Activated B cell treated with CpG ODN at 0.5 μM for 24 hours (primary cell): ENCODE measurements at regions not wholly inside any gene's neighbourhood (a gene's known extent, or its start where the extent isn't known, plus 50 kb on each side); places are given as distances from the start of the nearest gene placed in this dataset.

ENCODE experiments used
- ATAC-seq: fragments of 200-7000 bp; cut with Tn5 transposase; one replicate; pipeline ENCODE4 v1.10.0; 2021; ENCODE audit warnings: low read depth, mild to moderate bottlenecking, moderate library complexity
- CTCF ChIA-PET: fragments of 350-600 bp; sonication (Branson Sonifier 250); formaldehyde crosslinking; loops from one replicate; lab custom pipeline; 2021; ENCODE audit warnings: antibody characterized with exemption; lab: Charles Lee
- POLR2A ChIA-PET: fragments of 350-600 bp; sonication (Branson Sonifier 250); formaldehyde crosslinking; loops from one replicate; lab custom pipeline; 2021; ENCODE audit warnings: antibody characterized with exemption; lab: Charles Lee
- DNase-seq: peaks from one replicate; pipeline ENCODE4 v3.0.0; 2022
- H3K27ac Mint-ChIP-seq: one replicate; pipeline ENCODE4 v1.8.0; 2020; ENCODE audit warnings: mixed read lengths
- H3K27me3 Mint-ChIP-seq: one replicate; pipeline ENCODE4 v1.8.0; 2021; ENCODE audit warnings: mixed read lengths
- H3K36me3 Mint-ChIP-seq: one replicate; pipeline ENCODE4 v1.8.0; 2021; ENCODE audit warnings: low read depth, mixed read lengths
- H3K4me1 Mint-ChIP-seq: one replicate; pipeline ENCODE4 v1.8.0; 2021; ENCODE audit warnings: mixed read lengths
- H3K4me3 Mint-ChIP-seq: one replicate; pipeline ENCODE4 v1.8.0; 2020; ENCODE audit warnings: mild to moderate bottlenecking, mixed read lengths
- H3K9me3 Mint-ChIP-seq: one replicate; pipeline ENCODE4 v1.8.0; 2020; ENCODE audit warnings: mixed read lengths
- CTCF ChIP-seq: fragments of 200-600 bp; IDR thresholded peaks from one replicate; pipeline ENCODE4 v1.8.0; 2022; ENCODE audit warnings: antibody characterized with exemption, mild to moderate bottlenecking
- intact Hi-C: fragments of 100-400 bp; cut with micrococcal nuclease; formaldehyde crosslinking; loops from one replicate; pipeline ENCODE4 v1.15.1; 2024

- intact Hi-C loops, result loop anchor here (2.0 kb wide), 1 partner anchor 17 kb away; no protein-coding TSS in a partner anchor
- Mint-ChIP-seq H3K9me3 (peaks cover 4% of the 10 kb centered on the region), H3K27me3 (no peaks in the 10 kb centered on the region), H3K36me3 (peaks cover 7% of the 10 kb centered on the region), H3K4me3 (no peak overlapping the region), H3K4me1 (peaks cover 66% of the 10 kb centered on the region), H3K27ac (no peak overlapping the region)
- DNase-seq, result no peak
- no peak for TF ChIP-seq CTCF
- no peak for ATAC-seq
- CTCF ChIA-PET, result no interaction called here
- POLR2A ChIA-PET, result no interaction called here
Observed at GRCh38 chr12:92357584-92358261, 212.1 kb upstream of the BTG1 start.

- no peak for DNase-seq
- ChIA-PET POLR2A (interaction anchor here (0.6 to 1.7 kb wide), 3 partner anchors 8 to 213 kb away, joined by 3 to 6 read pairs (median 6); partner anchors contain the start of gene BTG1), CTCF (interaction anchor here (0.9 kb wide), 1 partner anchor 219 kb away, joined by 3 read pairs; no protein-coding TSS in a partner anchor)
- no peak for TF ChIP-seq CTCF
- Mint-ChIP-seq H3K4me1 (peaks cover 54% of the 10 kb centered on the region), H3K27me3 (no peaks in the 10 kb centered on the region), H3K4me3 (no peak overlapping the region), H3K36me3 (peaks cover 7% of the 10 kb centered on the region), H3K9me3 (peaks cover 4% of the 10 kb centered on the region), H3K27ac (peak overlapping the region; percentile 37)
- intact Hi-C loops, result loop anchor here (2.0 kb wide), 1 partner anchor 16 kb away; no protein-coding TSS in a partner anchor
- ATAC-seq, result peak; percentile 34
Observed at GRCh38 chr12:92356425-92356824, 210.8 kb upstream of the BTG1 start.

DNA sequence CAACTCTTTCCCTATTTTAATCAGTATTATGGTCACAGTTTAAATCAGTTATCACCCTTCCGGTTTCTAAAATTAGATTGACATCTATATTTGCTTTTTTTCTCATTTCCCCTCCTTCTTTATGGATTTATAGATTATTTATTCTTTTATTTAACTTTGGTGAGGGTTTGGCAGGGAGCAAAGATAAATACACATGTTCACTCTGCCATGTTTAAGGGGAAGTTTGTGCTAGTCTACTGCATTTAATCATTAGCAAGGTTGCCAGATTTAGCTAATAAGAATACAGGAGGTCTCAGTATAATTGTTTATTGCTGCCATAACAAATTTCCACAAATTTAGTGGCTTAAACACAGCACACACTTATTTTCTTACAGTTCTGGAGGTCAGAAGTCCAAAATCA lies 204.0 kb upstream of the BTG1 start:
- ATAC-seq, result no peak
- ChIA-PET POLR2A (interaction anchor here (1.2 to 2.0 kb wide), 2 partner anchors 14 to 204 kb away, joined by 4 to 11 read pairs; partner anchors contain the start of gene BTG1), CTCF (no interaction called here)
- no peak for TF ChIP-seq CTCF
- Mint-ChIP-seq H3K27ac (no peak overlapping the region), H3K4me3 (no peak overlapping the region), H3K4me1 (peaks cover 5% of the 10 kb centered on the region), H3K27me3 (no peaks in the 10 kb centered on the region), H3K9me3 (peaks cover 3% of the 10 kb centered on the region), H3K36me3 (no peaks in the 10 kb centered on the region)
- no peak for DNase-seq
- intact Hi-C loops, result no loop called here

GRCh38 chr12:92342574-92342973 lies 196.9 kb upstream of the BTG1 start:
- ChIA-PET POLR2A (interaction anchor here (0.6 to 3.4 kb wide), 6 partner anchors 8 to 254 kb away, joined by 3 to 20 read pairs (median 3); partner anchors contain the start of gene BTG1), CTCF (no interaction called here)
- Mint-ChIP-seq H3K27me3 (no peaks in the 10 kb centered on the region), H3K36me3 (no peaks in the 10 kb centered on the region), H3K9me3 (peaks cover 3% of the 10 kb centered on the region), H3K4me3 (no peak overlapping the region), H3K27ac (no peak overlapping the region), H3K4me1 (peaks cover 41% of the 10 kb centered on the region)
- ATAC-seq (no peak), DNase-seq (no peak)
- intact Hi-C loops, result no loop called here
- TF ChIP-seq CTCF, result no peak

DNA sequence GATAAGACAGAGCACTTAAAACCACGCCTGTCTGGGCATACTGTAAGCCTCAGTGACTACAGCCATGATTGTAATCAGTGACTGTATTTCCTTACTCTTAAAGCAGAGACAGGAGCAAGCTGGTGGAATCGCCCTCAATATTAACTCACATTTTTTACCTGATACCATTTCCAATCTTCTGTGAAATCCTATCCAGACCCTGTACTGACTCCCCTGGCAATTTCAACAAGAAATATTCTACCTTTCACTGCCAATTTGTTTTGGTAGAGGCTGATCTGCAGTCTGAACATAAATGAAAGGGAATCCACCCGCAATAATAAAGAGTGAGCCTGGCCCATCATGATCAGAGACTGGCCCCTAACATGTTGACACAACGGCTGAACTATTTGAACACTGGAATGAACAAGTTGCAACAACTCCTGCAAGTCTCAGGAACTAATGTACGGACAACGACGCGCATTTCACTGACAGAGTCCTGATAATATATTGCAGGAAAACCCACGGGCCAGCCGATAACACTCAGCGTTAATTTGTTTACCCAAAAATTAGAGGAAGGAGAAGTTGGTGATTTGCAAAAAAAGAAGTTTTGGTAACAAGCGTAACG lies 195.5 kb upstream of the BTG1 start:
- Mint-ChIP-seq H3K9me3 (peaks cover 3% of the 10 kb centered on the region), H3K4me3 (peak overlapping the region; percentile 79), H3K4me1 (peaks cover 43% of the 10 kb centered on the region), H3K27ac (peak overlapping the region; percentile 91), H3K36me3 (no peaks in the 10 kb centered on the region), H3K27me3 (no peaks in the 10 kb centered on the region)
- ChIA-PET CTCF (no interaction called here), POLR2A (interaction anchor here (0.6 to 3.4 kb wide), 4 partner anchors 17 to 197 kb away, joined by 3 to 20 read pairs (median 4); partner anchors contain the start of gene BTG1)
- ATAC-seq (peak; percentile 84), DNase-seq (no peak)
- no peak for TF ChIP-seq CTCF
- intact Hi-C loops, result loop anchor here (2.0 kb wide), 1 partner anchor 16 kb away; no protein-coding TSS in a partner anchor
